ENCODE measurements at regions not wholly inside any gene's neighbourhood (a gene's known extent, or its start where the extent isn't known, plus 50 kb on each side); places are given as distances from the start of the nearest gene placed in this dataset.

DNA sequence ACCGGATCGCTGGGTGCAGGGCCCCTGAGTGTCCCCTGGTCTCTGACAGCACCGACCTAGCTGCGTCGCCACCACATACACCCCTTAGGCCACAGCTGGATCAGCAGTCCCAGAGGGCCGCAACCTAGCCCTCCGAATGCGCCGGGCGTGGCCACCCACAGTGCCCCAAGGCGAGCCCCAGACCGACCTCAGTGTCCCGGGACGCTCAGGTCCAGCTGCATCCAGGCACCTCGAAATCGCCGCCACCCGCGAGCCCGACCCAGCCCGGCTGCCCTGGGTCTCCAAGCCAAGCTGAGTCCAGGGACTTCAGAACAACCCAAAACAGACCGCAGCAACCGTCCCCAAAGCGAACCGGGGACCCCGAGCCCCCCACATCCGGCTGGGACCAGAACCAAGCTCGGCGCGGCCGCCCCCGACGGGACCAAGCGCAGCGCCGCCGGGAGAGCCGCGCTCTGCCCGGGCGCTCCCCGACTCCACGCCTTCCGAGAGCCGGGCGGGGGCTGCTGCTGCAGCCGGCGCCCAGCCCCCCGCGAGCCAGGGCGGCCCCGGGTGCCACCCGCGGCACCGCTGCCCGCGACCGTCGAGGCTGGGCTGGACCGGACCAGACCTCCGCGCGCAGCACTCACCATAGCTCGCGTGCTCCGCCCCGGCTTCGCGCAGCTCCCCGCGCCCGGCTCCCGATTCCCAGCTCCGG, 54.6 kb upstream of the ECE1 start:
- no peaks in the 10 kb centered on the region for H3K27me3 ChIP-seq (ENCODE audit: insufficient read depth in 3 of 3, low read length in 2 of 3)
- 3 to 7% (median 3%) methylated on average over 45 to 74 of the region's 74 CpGs for WGBS, 3 donors
- peak overlapping the region; percentile 75 for H3K27ac ChIP-seq
- no peak for TF ChIP-seq CTCF (IDR thresholded peaks at IDR 0.05)
- no peaks in the 10 kb centered on the region for H3K9me3 ChIP-seq
- H3K36me3 ChIP-seq (ENCODE audit: insufficient read depth in 1 of 2, low read depth in 1 of 2) = no peaks in the 10 kb centered on the region
- ATAC-seq = no peak
- intact Hi-C loops (cut with DNase I) = loop anchor here in 1 of 2 donors (5.0 kb wide), 1 partner anchor 83 kb away; no protein-coding TSS in a partner anchor
- peak in 1 of 2 donors; percentile 67 for DNase-seq
- H3K4me1 ChIP-seq = peaks cover 6% of the 10 kb centered on the region
- peak overlapping the region; percentile 79 for H3K4me3 ChIP-seq

GRCh38 chr1:21344098-21344749, 54.0 kb upstream of the ECE1 start:
- H3K27ac ChIP-seq = peak overlapping the region; percentile 75
- H3K9me3 ChIP-seq = no peaks in the 10 kb centered on the region
- 49% methylated on average over 14 of the region's 14 CpGs for WGBS, 3 donors
- no peaks in the 10 kb centered on the region for H3K27me3 ChIP-seq (ENCODE audit: insufficient read depth in 3 of 3, low read length in 2 of 3)
- H3K4me1 ChIP-seq = peaks cover 13% of the 10 kb centered on the region
- no peak for DNase-seq
- H3K36me3 ChIP-seq (ENCODE audit: insufficient read depth in 1 of 2, low read depth in 1 of 2) = no peaks in the 10 kb centered on the region
- ATAC-seq = no peak
- no peak for TF ChIP-seq CTCF (IDR thresholded peaks at IDR 0.05)
- intact Hi-C loops (cut with DNase I) = loop anchor here in 1 of 2 donors (5.0 kb wide), 1 partner anchor 82 kb away; no protein-coding TSS in a partner anchor
- peak overlapping the region; percentile 79 for H3K4me3 ChIP-seq

DNA sequence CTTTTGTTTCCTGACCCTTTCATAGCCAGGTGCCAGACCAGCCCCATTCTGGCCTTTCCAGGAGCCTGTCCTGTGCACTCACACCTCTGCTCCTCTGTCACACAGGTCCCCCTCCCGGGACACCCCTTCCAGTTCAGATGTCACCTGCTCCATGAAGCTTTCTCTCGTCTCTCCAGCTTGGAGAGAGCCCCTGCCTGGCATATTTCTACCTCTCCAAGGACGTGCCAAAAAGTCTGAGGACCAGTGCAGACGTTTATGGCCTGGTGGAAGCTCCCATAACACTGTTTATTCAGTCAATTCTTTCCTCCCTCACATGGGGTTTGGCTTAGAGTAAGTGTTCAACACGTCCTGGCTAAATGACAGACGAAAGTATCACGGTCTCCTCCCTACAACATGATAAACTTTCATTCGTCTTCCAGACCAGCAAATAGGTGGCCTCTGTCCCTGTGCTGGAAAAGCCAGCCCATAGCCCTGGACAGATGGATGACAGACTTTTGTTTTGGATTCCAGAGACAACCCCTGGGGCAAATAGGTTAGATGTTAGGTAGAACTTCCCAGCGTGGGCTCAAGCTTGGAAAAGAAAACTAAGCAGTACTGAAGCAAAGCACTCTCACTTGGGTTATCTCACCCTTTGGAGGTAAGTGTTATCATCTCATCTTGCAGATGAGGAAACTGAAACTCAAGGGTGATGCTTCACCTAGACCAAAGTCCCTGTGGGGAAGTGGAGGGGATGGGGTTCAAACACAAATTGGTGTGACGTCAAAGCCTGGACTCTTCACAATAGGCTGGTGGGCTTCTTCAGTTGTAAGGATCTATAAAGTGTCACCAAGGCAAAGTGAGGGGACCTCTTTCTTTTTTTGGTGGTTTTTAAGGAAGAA, 52.9 kb upstream of the ECE1 start:
- Histone ChIP-seq H3K9me3 (no peaks in the 10 kb centered on the region), H3K36me3 (ENCODE audit: insufficient read depth in 1 of 2, low read depth in 1 of 2) (no peaks in the 10 kb centered on the region), H3K4me1 (peaks cover 23% of the 10 kb centered on the region), H3K27me3 (ENCODE audit: insufficient read depth in 3 of 3, low read length in 2 of 3) (no peaks in the 10 kb centered on the region), H3K27ac (peak overlapping the region; percentile 75), H3K4me3 (peak overlapping the region; percentile 79)
- intact Hi-C loops (cut with DNase I) = loop anchor here in 1 of 2 donors (5.0 kb wide), 1 partner anchor 81 kb away; no protein-coding TSS in a partner anchor
- TF ChIP-seq CTCF (IDR thresholded peaks at IDR 0.05) = no peak
- DNase-seq (no peak), ATAC-seq (no peak)
- 35 to 48% (median 42%) methylated on average over 10 of the region's 10 CpGs for WGBS, 3 donors

- H3K36me3 ChIP-seq (ENCODE audit: insufficient read depth in 1 of 2, low read depth in 1 of 2) = no peaks in the 10 kb centered on the region
- no peak for TF ChIP-seq CTCF (IDR thresholded peaks at IDR 0.05)
- H3K9me3 ChIP-seq = no peaks in the 10 kb centered on the region
- DNase-seq = no peak
- ATAC-seq = no peak
- H3K4me3 ChIP-seq = no peak overlapping the region
- peak overlapping the region; percentile 36 for H3K27ac ChIP-seq
- no peaks in the 10 kb centered on the region for H3K27me3 ChIP-seq (ENCODE audit: insufficient read depth in 3 of 3, low read length in 2 of 3)
- intact Hi-C loops (cut with DNase I) = loop anchor here in 1 of 2 donors (5.0 kb wide), 1 partner anchor 79 kb away; no protein-coding TSS in a partner anchor
- peaks cover 37% of the 10 kb centered on the region for H3K4me1 ChIP-seq
- 88 to 92% (median 90%) methylated on average over 10 of the region's 10 CpGs for WGBS, 3 donors
Measured at GRCh38 chr1:21341517-21342078, 51.3 kb upstream of the ECE1 start.

Data from psoas muscle (tissue), 7 donors.